Limb (tissue), 2 donors: ENCODE measurements at regions not wholly inside any gene's neighbourhood (a gene's known extent, or its start where the extent isn't known, plus 50 kb on each side); places are given as distances from the start of the nearest gene placed in this dataset.

Experiments used
- DNase-seq, 2 donors: peaks; one replicate each; pipeline ENCODE4 v3.0.0-alpha.2; 2016; ENCODE audit errors: extremely low spot score in 2 of 2

GRCh38 chr12:62995097-62995496 lies 60.1 kb upstream of the PPM1H start:
- no peak for DNase-seq

- no peak for DNase-seq
Measured at GRCh38 chr12:62986844-62987243, 51.9 kb upstream of the PPM1H start.
